Fibroblast of lung (primary cell): ENCODE measurements at regions not wholly inside any gene's neighbourhood (a gene's known extent, or its start where the extent isn't known, plus 50 kb on each side); places are given as distances from the start of the nearest gene placed in this dataset.

Experiments
- DNase-seq, 2 donors: peaks; one replicate each; pipeline versions ENCODE4 v3.0.0 to v3.0.0-alpha.2; 2010; ENCODE audit warnings: low read depth in 2 of 2
- H2AFZ ChIP-seq: 2 replicates; pipeline ENCODE4 v1.5.1; 2012; ENCODE audit warnings: low read length, control low read depth, inconsistent platforms
- H3K27ac ChIP-seq: 2 replicates; pipeline ENCODE4 v1.5.1; 2011; ENCODE audit warnings: low read length, control low read depth; ENCODE audit not compliant: insufficient read depth
- H3K27me3 ChIP-seq: 2 replicates; pipeline ENCODE4 v1.5.1; 2011; ENCODE audit warnings: mild to moderate bottlenecking, low read length; ENCODE audit not compliant: control insufficient read depth, insufficient read depth
- H3K36me3 ChIP-seq: 2 replicates; pipeline ENCODE4 v1.5.1; 2011; ENCODE audit warnings: low read length; ENCODE audit not compliant: control insufficient read depth, insufficient read depth
- H3K4me1 ChIP-seq: 2 replicates; pipeline ENCODE4 v1.5.1; 2011; ENCODE audit warnings: low read length; ENCODE audit not compliant: control insufficient read depth, insufficient read depth; ENCODE audit errors: extremely low read depth
- H3K4me2 ChIP-seq: 2 replicates; pipeline ENCODE4 v1.5.1; 2011; ENCODE audit warnings: low read length, control low read depth; ENCODE audit not compliant: insufficient read depth; ENCODE audit errors: extremely low read depth
- H3K4me3 ChIP-seq, 4 experiments: fragments of 200-600 bp in 1 of 4; sonication (generic) in 1 of 4; replicated peaks in 1 of 4; 2 replicates each; pipeline ENCODE4 v1.5.1; 2011 to 2016; ENCODE audit warnings: low read length in 4 of 4, low read depth in 3 of 4, mild to moderate bottlenecking in 3 of 4, control low read depth in 2 of 4, inconsistent platforms in 1 of 4, mixed read lengths in 1 of 4; ENCODE audit not compliant: insufficient read depth in 1 of 4; ENCODE audit errors: control extremely low read depth in 1 of 4
- H3K79me2 ChIP-seq: 2 replicates; pipeline ENCODE4 v1.5.1; 2012; ENCODE audit warnings: mild to moderate bottlenecking, low read length, inconsistent platforms; ENCODE audit not compliant: control insufficient read depth, insufficient read depth
- H3K9ac ChIP-seq: 2 replicates; pipeline ENCODE4 v1.5.1; 2011; ENCODE audit warnings: mild to moderate bottlenecking, low read length, control low read depth; ENCODE audit not compliant: insufficient read depth
- H3K9me3 ChIP-seq: 2 replicates; pipeline ENCODE4 v1.5.1; 2012; ENCODE audit warnings: low read depth, low read length; ENCODE audit not compliant: control insufficient read depth, insufficient read depth
- H4K20me1 ChIP-seq: 2 replicates; pipeline ENCODE4 v1.5.1; 2011; ENCODE audit warnings: low read length; ENCODE audit not compliant: control insufficient read depth, insufficient read depth; ENCODE audit errors: extremely low read depth
- CTCF ChIP-seq, 2 donors: IDR thresholded peaks in 1 of 2; conservative IDR thresholded peaks in 1 of 2; 1 replicate in 1 of 2; 2 replicates in 1 of 2; pipeline ENCODE4 v1.5.1; 2011 to 2012; ENCODE audit warnings: low read length in 2 of 2, control low read depth in 1 of 2, inconsistent platforms in 1 of 2, low read depth in 1 of 2, mild to moderate bottlenecking in 1 of 2
- EZH2 ChIP-seq: IDR thresholded peaks from 2 replicates; pipeline ENCODE4 v1.5.1; 2012; ENCODE audit warnings: low read length, control low read depth, mild to moderate bottlenecking; ENCODE audit errors: missing control alignments

DNA sequence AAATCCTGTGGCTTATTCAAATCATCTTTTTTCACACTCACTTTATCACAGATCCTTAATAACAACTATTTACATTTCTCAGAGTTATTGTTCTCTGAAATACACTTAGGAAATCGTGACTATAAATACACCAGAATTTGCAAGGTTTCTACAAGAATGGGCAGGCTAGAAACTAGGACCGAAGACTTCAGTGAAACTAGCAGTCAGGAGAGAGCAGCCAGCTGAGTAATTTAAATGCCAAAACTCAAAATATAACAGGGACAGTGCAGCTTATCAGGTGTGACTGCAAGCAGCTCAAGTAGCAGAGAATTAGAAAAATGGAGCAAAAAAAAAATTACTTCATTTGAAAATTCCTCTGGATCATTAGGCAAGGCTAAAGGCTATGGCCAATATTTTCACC is 719.3 kb upstream of the ZNF608 start:
- TF ChIP-seq EZH2 (no peak), CTCF (conservative IDR thresholded peaks at IDR 0.05 in 1 of 2, IDR thresholded peaks at IDR 0.05 in 1 of 2; ENCODE audit: low read depth in 1 of 2, low read length in 2 of 2) (no peak)
- Histone ChIP-seq H3K36me3 (no peaks in the 10 kb centered on the region), H3K4me3 (no peak overlapping the region), H3K27me3 (no peaks in the 10 kb centered on the region), H3K9ac (no peak overlapping the region), H2AFZ (no peak overlapping the region), H3K4me2 (no peak overlapping the region), H3K79me2 (no peaks in the 10 kb centered on the region), H3K9me3 (no peaks in the 10 kb centered on the region), H3K27ac (no peak overlapping the region), H4K20me1 (no peaks in the 10 kb centered on the region), H3K4me1 (no peaks in the 10 kb centered on the region)
- DNase-seq, result no peak

GRCh38 chr5:125467222-125467621 is 720.8 kb upstream of the ZNF608 start:
- no peaks in the 10 kb centered on the region for H4K20me1 ChIP-seq
- no peak for DNase-seq
- TF ChIP-seq CTCF (conservative IDR thresholded peaks at IDR 0.05 in 1 of 2, IDR thresholded peaks at IDR 0.05 in 1 of 2; ENCODE audit: low read depth in 1 of 2, low read length in 2 of 2), result no peak
- no peak for TF ChIP-seq EZH2
- no peak overlapping the region for H3K4me3 ChIP-seq
- no peak overlapping the region for H3K27ac ChIP-seq
- H2AFZ ChIP-seq, result no peak overlapping the region
- H3K9me3 ChIP-seq, result no peaks in the 10 kb centered on the region
- no peaks in the 10 kb centered on the region for H3K4me1 ChIP-seq
- no peaks in the 10 kb centered on the region for H3K79me2 ChIP-seq
- no peak overlapping the region for H3K9ac ChIP-seq
- no peak overlapping the region for H3K4me2 ChIP-seq
- H3K27me3 ChIP-seq, result no peaks in the 10 kb centered on the region
- H3K36me3 ChIP-seq, result no peaks in the 10 kb centered on the region

GRCh38 chr5:125470280-125470902 is 724.0 kb upstream of the ZNF608 start:
- Histone ChIP-seq H3K79me2 (no peaks in the 10 kb centered on the region), H3K27ac (no peak overlapping the region), H3K9me3 (no peaks in the 10 kb centered on the region), H3K36me3 (no peaks in the 10 kb centered on the region), H4K20me1 (no peaks in the 10 kb centered on the region), H3K9ac (no peak overlapping the region), H3K4me1 (no peaks in the 10 kb centered on the region), H2AFZ (no peak overlapping the region), H3K4me2 (no peak overlapping the region), H3K4me3 (no peak overlapping the region), H3K27me3 (no peaks in the 10 kb centered on the region)
- TF ChIP-seq CTCF (conservative IDR thresholded peaks at IDR 0.05 in 1 of 2, IDR thresholded peaks at IDR 0.05 in 1 of 2; ENCODE audit: low read depth in 1 of 2, low read length in 2 of 2) (no peak), EZH2 (no peak)
- DNase-seq, result no peak
